ENCODE measurements at regions not wholly inside any gene's neighbourhood (a gene's known extent, or its start where the extent isn't known, plus 50 kb on each side); places are given as distances from the start of the nearest gene placed in this dataset.

DNA sequence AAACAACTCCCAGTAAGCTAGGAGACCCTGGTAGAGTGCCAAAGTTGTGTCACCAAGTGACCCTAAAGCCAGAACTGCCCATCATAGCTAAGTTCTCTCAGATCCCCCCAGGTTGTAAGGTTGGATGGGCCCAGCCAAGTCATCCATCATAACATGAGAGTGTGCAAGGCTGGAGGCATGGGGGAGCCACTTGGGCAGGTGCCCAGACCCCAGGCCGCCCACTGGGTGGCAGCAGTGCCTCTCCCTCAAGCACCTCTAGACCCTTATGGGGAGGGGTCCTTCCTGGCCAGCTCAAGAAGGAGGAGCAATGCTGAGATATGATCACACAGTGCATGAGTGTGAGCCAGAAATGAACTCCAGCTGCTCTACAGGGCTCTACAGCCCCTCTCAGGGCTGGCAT lies 154.5 kb downstream of the MYLK4 start:
- peak; percentile 79 for DNase-seq
- no peaks in the 10 kb centered on the region for H3K36me3 ChIP-seq (ENCODE audit: control insufficient read depth, insufficient read depth, low read length)
- H3K9me3 Mint-ChIP-seq, result no peaks in the 10 kb centered on the region
- TF ChIP-seq, protein P1, sequence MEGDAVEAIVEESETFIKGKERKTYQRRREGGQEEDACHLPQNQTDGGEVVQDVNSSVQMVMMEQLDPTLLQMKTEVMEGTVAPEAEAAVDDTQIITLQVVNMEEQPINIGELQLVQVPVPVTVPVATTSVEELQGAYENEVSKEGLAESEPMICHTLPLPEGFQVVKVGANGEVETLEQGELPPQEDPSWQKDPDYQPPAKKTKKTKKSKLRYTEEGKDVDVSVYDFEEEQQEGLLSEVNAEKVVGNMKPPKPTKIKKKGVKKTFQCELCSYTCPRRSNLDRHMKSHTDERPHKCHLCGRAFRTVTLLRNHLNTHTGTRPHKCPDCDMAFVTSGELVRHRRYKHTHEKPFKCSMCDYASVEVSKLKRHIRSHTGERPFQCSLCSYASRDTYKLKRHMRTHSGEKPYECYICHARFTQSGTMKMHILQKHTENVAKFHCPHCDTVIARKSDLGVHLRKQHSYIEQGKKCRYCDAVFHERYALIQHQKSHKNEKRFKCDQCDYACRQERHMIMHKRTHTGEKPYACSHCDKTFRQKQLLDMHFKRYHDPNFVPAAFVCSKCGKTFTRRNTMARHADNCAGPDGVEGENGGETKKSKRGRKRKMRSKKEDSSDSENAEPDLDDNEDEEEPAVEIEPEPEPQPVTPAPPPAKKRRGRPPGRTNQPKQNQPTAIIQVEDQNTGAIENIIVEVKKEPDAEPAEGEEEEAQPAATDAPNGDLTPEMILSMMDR (conservative IDR thresholded peaks at IDR 0.05), result peak; percentile 85
- no peaks in the 10 kb centered on the region for H3K27me3 Mint-ChIP-seq (ENCODE audit: insufficient read depth)
- H3K27ac Mint-ChIP-seq, result no peak overlapping the region
- H3K9ac ChIP-seq (ENCODE audit: extremely low read depth, low read length, poor library complexity, severe bottlenecking), result no peak overlapping the region
- no peak overlapping the region for H3K4me3 ChIP-seq (ENCODE audit: low read length)
- no peaks in the 10 kb centered on the region for H3K27me3 ChIP-seq (ENCODE audit: control insufficient read depth, insufficient read depth, low read length, poor library complexity, severe bottlenecking)
- H3K9me3 ChIP-seq (ENCODE audit: control insufficient read depth, low read length), result no peaks in the 10 kb centered on the region
- no peaks in the 10 kb centered on the region for H3K4me1 Mint-ChIP-seq
- H3K4me3 Mint-ChIP-seq, result no peak overlapping the region
- peaks cover under 1% of the 10 kb centered on the region for H3K4me1 ChIP-seq (ENCODE audit: control insufficient read depth, insufficient read depth, low read length)
- no peak overlapping the region for H3K27ac ChIP-seq (ENCODE audit: low read depth, low read length)
- 30% methylated on average over 1 of the region's 1 CpG; no CpG with 5 or more reads in 1 of the 2 experiments for WGBS, 2 experiments (ENCODE audit: insufficient coverage in 1 of 2, insufficient read length in 1 of 2)
- no peaks in the 10 kb centered on the region for H3K36me3 Mint-ChIP-seq (ENCODE audit: low read depth)

DNA sequence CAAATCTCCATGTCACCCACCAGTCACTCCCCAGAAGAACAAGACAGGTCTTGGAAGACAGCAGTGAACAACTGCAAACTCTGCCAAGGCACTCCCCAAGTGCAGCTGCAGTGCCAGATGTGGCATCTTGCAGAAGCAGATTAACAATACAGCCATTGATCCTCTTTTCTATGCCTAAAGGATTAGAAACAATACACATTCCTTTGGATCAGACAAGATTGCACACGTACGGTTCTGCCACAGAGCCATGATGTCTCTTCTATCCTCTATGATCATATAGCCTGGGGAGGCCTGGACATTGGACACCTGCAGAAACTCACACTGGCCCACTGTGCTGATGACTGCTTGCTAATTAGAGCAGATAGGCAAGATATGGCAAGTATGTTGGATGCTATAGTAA lies 155.9 kb downstream of the MYLK4 start:
- Mint-ChIP-seq H3K4me3 (no peak overlapping the region), H3K27me3 (ENCODE audit: insufficient read depth) (no peaks in the 10 kb centered on the region), H3K9me3 (peaks cover 1% of the 10 kb centered on the region), H3K4me1 (peaks cover 12% of the 10 kb centered on the region), H3K27ac (no peak overlapping the region), H3K36me3 (ENCODE audit: low read depth) (no peaks in the 10 kb centered on the region)
- Histone ChIP-seq H3K9me3 (ENCODE audit: control insufficient read depth, low read length) (no peaks in the 10 kb centered on the region), H3K4me3 (ENCODE audit: low read length) (no peak overlapping the region), H3K36me3 (ENCODE audit: control insufficient read depth, insufficient read depth, low read length) (no peaks in the 10 kb centered on the region), H3K9ac (ENCODE audit: extremely low read depth, low read length, poor library complexity, severe bottlenecking) (no peak overlapping the region), H3K27me3 (ENCODE audit: control insufficient read depth, insufficient read depth, low read length, poor library complexity, severe bottlenecking) (no peaks in the 10 kb centered on the region), H3K27ac (ENCODE audit: low read depth, low read length) (no peak overlapping the region), H3K4me1 (ENCODE audit: control insufficient read depth, insufficient read depth, low read length) (peaks cover 5% of the 10 kb centered on the region)
- TF ChIP-seq, protein P1 (conservative IDR thresholded peaks at IDR 0.05), result no peak
- no peak for DNase-seq
- 87% methylated on average over 2 of the region's 2 CpGs; no CpG with 5 or more reads in 1 of the 2 experiments for WGBS, 2 experiments (ENCODE audit: insufficient coverage in 1 of 2, insufficient read length in 1 of 2)

DNA sequence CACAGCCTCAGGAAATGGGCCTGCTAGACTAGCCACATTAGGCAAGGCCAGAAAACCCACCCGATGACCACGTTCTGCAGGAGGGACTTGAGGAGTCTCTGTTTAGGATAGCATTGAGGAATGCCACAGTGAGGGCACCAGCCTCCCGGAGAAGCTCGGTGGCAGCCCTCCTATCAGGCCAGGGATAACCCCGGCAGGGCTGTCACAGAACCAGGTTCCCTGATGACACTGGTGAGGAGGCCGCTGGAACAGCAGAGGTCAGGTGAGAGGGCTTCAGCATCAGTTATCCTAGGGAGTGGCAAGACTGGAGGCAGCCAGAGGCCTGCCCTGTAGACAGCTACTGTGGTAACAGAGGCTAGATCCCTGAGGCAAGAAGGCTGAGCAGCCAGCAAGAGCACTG lies 157.6 kb downstream of the MYLK4 start:
- DNase-seq, result no peak
- H3K9ac ChIP-seq (ENCODE audit: extremely low read depth, low read length, poor library complexity, severe bottlenecking), result no peak overlapping the region
- no peaks in the 10 kb centered on the region for H3K36me3 Mint-ChIP-seq (ENCODE audit: low read depth)
- WGBS, 2 experiments (ENCODE audit: insufficient coverage in 1 of 2, insufficient read length in 1 of 2), result 86 to 93% methylated on average over 5 to 6 of the region's 6 CpGs
- H3K4me1 ChIP-seq (ENCODE audit: control insufficient read depth, insufficient read depth, low read length), result peaks cover 5% of the 10 kb centered on the region
- H3K9me3 Mint-ChIP-seq, result peaks cover 17% of the 10 kb centered on the region
- TF ChIP-seq, protein P1 (conservative IDR thresholded peaks at IDR 0.05), result no peak
- no peak overlapping the region for H3K4me3 ChIP-seq (ENCODE audit: low read length)
- H3K36me3 ChIP-seq (ENCODE audit: control insufficient read depth, insufficient read depth, low read length), result no peaks in the 10 kb centered on the region
- H3K27ac Mint-ChIP-seq, result no peak overlapping the region
- no peaks in the 10 kb centered on the region for H3K9me3 ChIP-seq (ENCODE audit: control insufficient read depth, low read length)
- no peak overlapping the region for H3K27ac ChIP-seq (ENCODE audit: low read depth, low read length)
- no peak overlapping the region for H3K4me3 Mint-ChIP-seq
- H3K27me3 Mint-ChIP-seq (ENCODE audit: insufficient read depth), result peaks cover 4% of the 10 kb centered on the region
- no peaks in the 10 kb centered on the region for H3K27me3 ChIP-seq (ENCODE audit: control insufficient read depth, insufficient read depth, low read length, poor library complexity, severe bottlenecking)
- H3K4me1 Mint-ChIP-seq, result peaks cover 24% of the 10 kb centered on the region

All from endodermal cell (in vitro differentiated cells).